HG02610 (cell line): ENCODE measurements at regions not wholly inside any gene's neighbourhood (a gene's known extent, or its start where the extent isn't known, plus 50 kb on each side); places are given as distances from the start of the nearest gene placed in this dataset.

Experiments used
- ATAC-seq: cut with Tn5 transposase; IDR thresholded peaks from one replicate; pipeline ENCODE4 v1.9.1; 2021; ENCODE audit warnings: mild to moderate bottlenecking, moderate library complexity; ENCODE audit not compliant: unreplicated experiment

- no peak for ATAC-seq
These were observed 796.5 kb upstream of the SLIT2 start for GRCh38 chr4:19455196-19455595.

GRCh38 chr4:19438233-19438632 lies 813.5 kb upstream of the SLIT2 start:
- ATAC-seq = no peak

- ATAC-seq = no peak
These were observed 814.7 kb upstream of the SLIT2 start for GRCh38 chr4:19437008-19437407.

GRCh38 chr4:19429684-19430083 lies 822.0 kb upstream of the SLIT2 start:
- ATAC-seq = no peak

- ATAC-seq = no peak
These were observed 826.6 kb upstream of the SLIT2 start for GRCh38 chr4:19425146-19425545.

- no peak for ATAC-seq
These were observed 834.4 kb upstream of the SLIT2 start for GRCh38 chr4:19417256-19417655.

- no peak for ATAC-seq
These were observed 835.6 kb upstream of the SLIT2 start for GRCh38 chr4:19416146-19416545.

- ATAC-seq = no peak
These were observed 843.2 kb upstream of the SLIT2 start for GRCh38 chr4:19408490-19408889.

GRCh38 chr4:19406789-19407188 lies 844.9 kb upstream of the SLIT2 start:
- no peak for ATAC-seq

GRCh38 chr4:19403786-19404370 lies 847.8 kb upstream of the SLIT2 start:
- ATAC-seq = no peak

GRCh38 chr4:19402581-19403065 lies 849.1 kb upstream of the SLIT2 start:
- ATAC-seq = no peak

- ATAC-seq = no peak
These were observed 850.2 kb upstream of the SLIT2 start for GRCh38 chr4:19401301-19402080.

- no peak for ATAC-seq
These were observed 850.9 kb upstream of the SLIT2 start for GRCh38 chr4:19400820-19401219.

GRCh38 chr4:19399001-19399400 lies 852.7 kb upstream of the SLIT2 start:
- ATAC-seq = no peak

- ATAC-seq = no peak
These were observed 864.9 kb upstream of the SLIT2 start for GRCh38 chr4:19386786-19387185.

- no peak for ATAC-seq
These were observed 868.5 kb upstream of the SLIT2 start for GRCh38 chr4:19382993-19383756.

- ATAC-seq = no peak
These were observed 870.6 kb upstream of the SLIT2 start for GRCh38 chr4:19381068-19381467.

- ATAC-seq = no peak
These were observed 871.1 kb upstream of the SLIT2 start for GRCh38 chr4:19380600-19380999.

- ATAC-seq = no peak
These were observed 872.5 kb upstream of the SLIT2 start for GRCh38 chr4:19379191-19379708.

- ATAC-seq = no peak
These were observed 875.8 kb upstream of the SLIT2 start for GRCh38 chr4:19375931-19376330.

GRCh38 chr4:19375136-19375804 lies 876.4 kb upstream of the SLIT2 start:
- ATAC-seq = no peak
